Stimulated activated CD8-positive, alpha-beta memory T cell treated with anti-CD3 and anti-CD28 coated beads, Interleukin-12 subunit alpha, Interleukin-12 subunit beta, amount 100 ng/mL, for 24 hours (primary cell): ENCODE measurements at regions not wholly inside any gene's neighbourhood (a gene's known extent, or its start where the extent isn't known, plus 50 kb on each side); places are given as distances from the start of the nearest gene placed in this dataset.
"Not testable (repeated sequence)": the region's sequence is repeated elsewhere in the genome, so short reads cannot be mapped to it uniquely, and the experiment has no call there.

ENCODE experiments used
- DNase-seq: peaks from one replicate; pipeline ENCODE4 v3.0.0-alpha.2; 2020; ENCODE audit errors: extremely low read depth

DNA sequence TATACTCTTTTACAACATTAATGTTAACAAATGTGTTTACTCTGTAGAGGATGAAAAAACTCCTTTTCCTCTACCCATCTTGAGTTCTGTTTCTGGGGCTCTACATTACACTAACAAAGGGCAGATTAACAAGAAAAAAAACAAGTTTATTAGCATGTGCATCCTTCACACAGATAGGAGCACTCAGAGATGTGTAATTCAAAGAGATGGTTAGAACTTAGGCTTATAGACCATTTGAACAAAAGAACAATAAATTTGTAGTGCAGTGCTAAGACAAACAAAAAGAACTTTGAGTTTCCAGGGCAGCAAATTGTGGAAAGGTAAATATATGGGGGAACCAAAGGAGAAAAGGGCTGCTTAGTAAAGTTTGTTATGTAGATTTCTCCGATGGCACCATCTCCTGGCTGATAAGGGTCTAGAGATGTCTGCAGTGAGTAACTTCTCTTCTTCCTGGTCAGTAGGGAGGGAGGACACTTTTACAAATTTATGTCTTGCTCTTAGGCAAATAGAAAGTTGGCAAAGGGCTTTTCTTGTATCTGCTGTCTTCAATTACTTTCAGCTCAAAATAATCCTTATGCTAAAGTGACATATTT lies 1249.9 kb upstream of the TENM3 start:
- no peak for DNase-seq

DNA sequence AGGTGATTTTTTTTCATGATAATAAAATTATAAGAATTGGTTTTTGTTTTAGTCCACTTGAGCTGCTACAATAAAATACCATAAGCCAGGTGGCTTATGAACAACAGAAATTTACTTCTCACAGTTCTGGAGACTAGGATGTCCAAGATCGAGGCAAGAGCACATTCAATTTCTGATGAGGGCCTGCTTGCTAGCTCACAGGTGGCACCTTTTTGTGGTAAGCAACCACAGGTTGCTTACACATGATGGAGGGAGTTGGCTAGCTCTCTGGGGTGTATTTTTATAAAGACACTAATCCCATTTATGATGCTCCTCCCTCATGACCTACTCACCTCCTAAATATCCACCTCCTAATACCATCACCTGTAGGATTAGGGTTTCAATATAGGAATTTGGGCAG lies 1248.5 kb upstream of the TENM3 start:
- no peak for DNase-seq

DNA sequence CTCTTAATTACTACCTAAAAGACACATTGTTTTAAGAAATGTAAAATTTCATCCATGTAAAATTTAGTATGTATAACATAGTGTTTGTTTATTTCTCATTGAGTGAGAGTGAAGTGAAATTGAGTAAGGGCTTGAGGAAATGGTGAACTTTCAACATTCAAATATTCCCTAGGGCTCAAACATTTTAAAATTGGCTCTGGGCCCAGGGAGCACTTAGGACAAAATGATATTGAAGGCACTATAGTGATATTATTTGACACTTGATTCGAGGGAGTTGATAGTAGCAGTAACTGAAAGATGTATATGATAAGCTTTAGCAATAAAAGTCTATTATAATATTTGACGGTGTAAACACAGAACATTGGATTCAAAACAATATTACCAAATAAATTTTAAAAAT lies 1244.0 kb upstream of the TENM3 start:
- DNase-seq = no peak

DNA sequence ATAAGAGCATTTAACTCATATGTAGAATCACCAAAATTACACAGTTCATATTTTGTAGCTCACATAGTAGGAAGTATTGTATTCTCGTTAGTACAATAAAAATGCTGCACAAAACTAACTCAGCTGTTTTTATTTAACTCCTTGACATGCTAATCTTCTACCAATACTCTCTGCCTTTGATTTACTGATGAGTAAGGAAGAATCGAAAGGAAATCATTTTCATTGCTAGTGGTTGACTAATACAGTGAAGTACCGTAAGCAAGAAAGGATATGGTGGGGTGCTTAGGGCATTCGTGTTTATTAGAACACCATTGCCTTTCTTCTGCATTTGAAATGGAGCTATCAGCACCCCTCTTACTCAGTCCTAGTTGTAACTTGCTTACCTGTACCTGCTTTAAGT lies 1239.1 kb upstream of the TENM3 start:
- no peak for DNase-seq

DNA sequence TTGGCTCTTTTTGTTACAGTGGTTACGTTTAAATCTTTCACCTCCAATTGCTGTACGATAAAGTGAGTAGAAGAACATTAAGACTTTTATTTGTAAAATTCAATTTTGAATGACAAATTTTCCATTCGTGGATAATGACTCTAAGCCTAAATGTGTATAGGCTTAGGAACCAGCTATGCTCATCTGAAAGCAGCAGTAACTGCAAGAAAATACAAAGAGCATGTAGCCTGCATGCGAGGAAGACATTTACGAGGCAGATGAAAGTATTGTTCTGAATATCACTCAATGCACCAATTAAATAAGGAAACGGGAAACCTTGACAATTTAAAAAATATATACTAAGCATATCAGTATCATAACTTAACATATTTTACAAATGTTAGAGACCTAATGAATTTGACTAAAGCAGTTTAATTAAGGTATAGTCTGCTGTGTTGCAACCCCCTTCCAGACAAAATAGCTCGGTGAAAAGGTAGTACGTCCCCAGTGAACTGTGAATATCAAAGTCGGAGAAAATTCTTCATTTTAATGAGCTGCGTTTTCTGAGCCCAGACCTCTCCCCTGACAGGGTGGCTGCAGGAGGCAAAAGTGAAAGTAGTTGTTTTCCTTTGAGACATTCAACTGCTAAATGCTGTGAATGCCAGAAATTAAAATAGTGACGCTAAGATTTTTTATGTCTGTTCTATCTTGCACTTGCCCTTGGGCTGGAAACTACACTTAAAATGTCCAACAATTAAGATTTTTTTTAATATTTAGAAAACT lies 1236.5 kb upstream of the TENM3 start:
- DNase-seq = no peak

DNA sequence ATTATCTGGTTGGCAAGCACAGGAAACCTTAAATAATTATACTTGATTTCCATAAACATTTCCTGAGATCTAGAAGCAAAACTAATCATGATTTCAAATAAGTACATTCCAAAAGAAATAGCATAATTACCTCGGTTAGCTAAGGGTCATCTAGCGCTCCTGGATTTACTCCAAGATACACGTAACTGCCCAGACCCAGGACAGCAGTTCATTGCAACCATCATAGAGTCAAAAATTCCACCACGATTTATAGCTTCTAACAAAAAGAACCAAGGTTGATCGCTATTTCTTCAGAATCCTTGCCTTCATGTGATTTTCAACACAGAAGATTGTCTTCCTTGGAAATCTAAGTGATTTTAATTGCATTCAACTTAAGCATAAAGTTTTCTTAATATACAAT lies 1235.5 kb upstream of the TENM3 start:
- DNase-seq = no peak

DNA sequence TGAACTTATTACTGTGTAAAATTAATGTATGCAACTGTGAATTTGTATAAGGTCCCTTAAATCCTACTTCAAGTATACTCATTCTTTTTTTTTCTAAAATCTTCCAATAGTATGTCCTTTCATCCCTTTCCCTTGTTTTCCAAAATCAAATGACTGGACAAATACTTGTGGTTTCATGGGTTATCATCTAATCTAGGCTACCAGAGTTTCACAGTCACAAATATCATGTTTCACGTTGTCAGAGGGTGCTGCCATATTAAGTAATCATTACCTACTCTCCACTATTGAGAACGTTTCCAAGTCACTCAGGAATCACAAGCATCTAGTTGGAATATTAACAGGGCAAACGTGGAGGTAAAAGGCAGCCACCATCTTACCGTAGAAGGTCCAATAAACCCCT lies 1235.0 kb upstream of the TENM3 start:
- no peak for DNase-seq

DNA sequence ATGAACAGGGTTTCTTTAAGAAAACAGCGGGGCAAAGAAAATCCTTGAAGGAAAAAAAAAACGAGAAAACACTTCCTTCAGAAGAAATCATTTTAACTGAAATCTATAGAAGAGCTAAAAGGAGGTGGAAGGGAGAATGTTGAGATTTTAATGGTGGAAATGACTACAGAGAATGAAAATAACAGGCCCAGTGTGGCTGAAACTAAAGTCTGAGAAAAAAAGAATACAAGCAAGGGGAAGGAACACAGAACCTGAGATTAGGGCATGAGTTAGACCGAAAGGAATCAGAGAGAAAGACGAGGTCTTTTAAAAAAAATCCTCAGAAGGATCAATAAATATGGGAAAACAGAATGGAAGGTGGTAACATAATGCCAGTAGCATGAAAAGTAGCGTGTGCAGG lies 1230.0 kb upstream of the TENM3 start:
- no peak for DNase-seq

DNA sequence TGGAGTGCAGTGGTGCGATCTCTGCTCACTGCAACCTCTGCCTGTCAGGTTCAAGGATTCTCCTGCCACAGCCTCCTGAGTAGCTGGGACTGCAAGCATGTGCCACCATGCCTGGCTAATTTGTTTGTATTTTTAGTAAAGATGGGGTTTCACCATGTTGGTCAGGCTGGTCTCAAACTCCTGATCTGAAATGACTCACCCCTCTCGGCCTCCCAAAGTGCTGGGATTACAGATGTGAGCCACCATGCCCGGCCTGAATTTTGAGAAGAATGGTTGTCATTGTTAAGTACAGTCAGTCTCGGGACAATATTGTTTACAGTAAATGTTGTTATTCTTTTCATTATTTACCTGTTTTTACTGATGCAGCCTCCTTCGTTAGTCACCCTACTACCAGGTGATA lies 1226.2 kb upstream of the TENM3 start:
- DNase-seq = no peak

DNA sequence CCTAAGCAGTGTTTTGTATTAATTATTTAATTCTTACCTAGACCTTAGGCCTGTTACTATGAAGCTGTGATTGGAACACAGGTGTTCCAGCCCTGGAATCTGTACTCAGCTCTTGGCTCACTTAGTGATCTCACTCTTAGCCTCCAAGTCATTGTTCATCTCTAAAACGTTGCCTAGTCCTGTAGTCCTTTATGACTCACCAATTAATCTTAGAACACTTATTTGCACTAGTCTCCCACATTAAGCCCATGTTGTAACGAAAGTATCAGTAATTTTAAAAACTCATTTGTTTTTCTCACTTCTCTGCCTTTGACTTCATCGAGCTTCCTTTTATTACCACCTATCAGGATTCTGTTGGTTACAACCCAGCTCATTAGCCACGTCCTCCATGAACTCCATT lies 1224.7 kb upstream of the TENM3 start:
- DNase-seq = no peak

DNA sequence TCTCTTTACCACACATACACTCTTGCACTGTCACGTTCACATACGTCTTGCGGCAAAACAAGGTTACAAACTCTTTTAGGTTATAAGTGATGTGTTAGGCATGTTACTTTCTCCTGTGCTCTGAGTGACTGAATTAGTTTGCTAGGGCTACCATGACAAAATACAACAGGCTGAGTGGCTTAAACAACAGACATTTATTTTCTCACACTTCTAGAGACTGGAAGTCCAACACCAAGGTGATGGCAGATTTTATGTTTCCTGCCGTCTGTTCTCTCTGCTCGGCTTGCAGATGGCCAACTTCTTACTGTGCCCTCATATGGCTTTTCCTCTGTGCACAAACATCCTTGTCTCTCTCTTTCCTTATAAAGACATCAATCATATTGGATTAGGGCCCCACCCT lies 1224.3 kb upstream of the TENM3 start:
- no peak for DNase-seq

DNA sequence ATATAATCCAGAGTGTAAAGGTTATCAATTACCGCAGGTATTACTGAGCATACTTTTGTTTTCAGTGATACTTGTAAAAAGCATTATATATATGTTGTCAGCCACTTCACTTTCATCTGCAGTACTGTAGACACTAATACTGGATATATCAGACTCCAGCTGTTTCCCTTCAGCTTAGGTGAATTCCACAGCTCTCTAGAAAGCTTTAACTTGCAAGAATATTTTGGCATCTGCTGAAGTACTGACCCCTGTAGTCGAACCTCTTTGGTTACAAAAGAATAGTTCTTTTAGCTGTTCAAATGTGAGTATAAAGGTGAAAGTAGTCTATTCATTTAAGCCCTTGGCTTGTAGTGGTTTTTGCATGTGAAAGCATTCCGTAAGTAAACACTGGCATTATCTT lies 1222.7 kb upstream of the TENM3 start:
- DNase-seq = no peak

DNA sequence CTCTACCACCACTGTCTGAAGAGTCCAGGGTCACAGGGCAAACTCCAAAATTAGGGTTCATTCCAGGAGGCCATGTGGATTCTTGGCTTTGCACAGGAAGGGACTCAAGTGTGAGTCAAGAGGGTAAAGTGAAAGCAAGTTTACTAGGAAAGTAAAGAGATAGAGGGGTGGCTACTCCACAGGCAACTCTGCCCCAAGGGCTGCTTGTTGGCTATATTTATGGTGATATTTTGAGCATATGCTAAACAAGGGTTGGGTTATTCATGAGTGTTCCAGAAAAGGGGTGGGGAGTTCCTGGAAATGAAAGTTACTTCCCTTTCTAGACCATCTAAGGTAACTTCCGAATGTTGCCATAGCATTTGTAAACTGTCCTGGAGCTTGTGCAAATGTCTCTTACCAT lies 1222.0 kb upstream of the TENM3 start:
- no peak for DNase-seq

DNA sequence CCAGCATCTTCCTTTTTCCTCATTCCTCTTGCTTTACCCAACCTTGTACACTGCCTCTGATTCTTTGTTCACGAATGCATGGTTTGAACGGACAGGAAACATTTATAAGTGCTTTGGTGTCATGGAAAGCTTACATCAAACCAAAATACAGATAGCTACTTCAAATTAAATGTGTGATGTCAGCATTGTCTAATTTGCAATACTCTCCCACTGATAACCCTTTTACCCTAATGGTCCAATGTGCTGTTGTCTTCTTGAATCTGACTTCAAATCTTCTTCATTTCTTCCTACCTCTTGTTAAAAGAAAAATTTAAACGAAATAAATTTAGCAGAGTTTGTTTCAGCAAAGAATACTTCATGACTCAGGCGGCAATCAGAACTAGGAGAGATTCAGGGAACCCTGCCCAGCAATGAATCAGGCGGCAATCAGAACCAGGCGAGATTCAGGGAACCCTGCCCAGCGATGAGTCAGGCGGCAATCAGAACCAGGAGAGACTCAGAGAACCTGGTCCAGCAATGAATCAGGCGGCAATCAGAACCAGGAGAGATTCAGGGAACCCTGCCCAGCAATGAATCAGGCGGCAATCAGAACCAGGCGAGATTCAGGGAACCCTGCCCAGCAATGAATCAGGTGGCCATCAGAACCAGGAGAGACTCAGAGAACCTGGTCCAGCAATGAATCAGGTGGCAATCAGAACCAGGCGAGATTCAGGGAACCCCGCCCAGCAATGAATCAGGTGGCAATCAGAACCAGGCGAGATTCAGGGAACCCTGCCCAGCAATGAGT lies 1212.9 kb upstream of the TENM3 start:
- DNase-seq = not testable (repeated sequence)

DNA sequence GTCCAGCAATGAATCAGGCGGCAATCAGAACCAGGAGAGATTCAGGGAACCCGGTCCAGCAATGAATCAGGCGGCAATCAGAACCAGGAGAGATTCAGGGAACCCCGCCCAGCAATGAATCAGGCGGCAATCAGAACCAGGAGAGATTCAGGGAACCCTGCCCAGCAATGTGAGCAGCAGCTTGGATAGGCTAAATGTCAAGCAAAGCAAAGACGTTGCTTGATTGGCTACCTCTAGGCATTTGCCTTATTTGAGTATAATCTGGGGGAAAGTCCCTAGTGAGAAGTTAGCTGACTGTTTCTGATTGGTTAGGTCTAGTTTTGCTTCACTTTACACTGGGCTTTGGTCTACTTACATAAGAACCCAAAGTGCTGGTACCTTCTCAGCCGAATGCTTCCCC lies 1212.2 kb upstream of the TENM3 start:
- DNase-seq = no peak

DNA sequence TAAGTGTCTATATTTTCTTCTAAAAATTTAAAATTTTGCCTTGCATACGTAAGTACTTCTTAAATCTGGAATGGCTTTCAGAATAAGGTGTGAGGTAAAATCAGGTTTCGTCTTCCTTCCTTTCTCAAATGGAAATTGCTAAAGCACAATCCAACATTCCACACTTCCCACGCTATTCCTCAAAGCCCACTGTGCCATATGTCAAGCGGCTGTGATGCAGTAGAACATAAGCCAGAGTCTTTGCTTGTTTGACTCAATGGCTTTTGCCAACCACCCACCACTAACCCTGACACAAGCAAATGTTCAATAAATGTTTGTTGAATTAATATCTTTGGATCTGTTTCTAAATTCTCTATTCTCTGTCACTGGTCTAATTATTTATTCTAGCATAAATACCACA lies 1199.7 kb upstream of the TENM3 start:
- no peak for DNase-seq

DNA sequence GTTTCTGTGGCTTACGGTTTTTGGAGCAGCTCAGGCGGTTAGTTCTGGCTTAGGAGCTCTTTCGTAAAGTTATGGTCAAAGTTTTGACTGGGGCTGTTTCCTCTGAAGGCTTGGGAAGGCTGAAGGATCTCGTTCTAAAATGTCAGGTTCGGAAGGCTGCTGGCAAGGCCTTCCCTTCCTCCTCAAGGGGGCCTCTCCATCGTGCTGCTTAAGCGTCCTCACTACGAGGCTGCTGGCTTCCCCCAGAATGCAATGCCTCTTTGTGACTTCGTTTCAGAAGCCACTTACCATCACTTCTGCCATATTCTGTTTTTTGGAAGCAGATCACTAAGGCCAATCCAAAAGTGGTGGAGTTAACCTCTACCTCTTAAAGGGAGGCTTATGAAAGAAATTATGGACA lies 1196.4 kb upstream of the TENM3 start:
- DNase-seq = no peak

DNA sequence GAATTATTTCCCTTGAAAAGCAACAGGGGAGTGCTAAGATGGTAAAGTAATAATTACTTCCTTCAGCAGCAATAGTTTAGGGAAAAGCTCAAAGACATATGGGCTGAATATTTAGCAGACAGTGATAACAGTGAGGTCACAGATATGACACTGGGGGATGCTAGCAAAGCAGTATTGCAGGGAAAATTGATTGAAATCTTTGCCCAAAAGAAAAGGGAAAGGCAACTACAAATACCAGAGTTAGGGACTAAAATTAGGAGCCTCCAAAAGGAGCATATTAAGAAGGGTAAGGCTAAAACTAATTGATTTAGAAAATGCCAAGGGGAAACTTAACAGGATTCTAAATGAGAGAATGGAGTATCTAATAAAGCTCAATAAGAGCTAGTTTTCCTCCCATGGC lies 1191.3 kb upstream of the TENM3 start:
- no peak for DNase-seq

DNA sequence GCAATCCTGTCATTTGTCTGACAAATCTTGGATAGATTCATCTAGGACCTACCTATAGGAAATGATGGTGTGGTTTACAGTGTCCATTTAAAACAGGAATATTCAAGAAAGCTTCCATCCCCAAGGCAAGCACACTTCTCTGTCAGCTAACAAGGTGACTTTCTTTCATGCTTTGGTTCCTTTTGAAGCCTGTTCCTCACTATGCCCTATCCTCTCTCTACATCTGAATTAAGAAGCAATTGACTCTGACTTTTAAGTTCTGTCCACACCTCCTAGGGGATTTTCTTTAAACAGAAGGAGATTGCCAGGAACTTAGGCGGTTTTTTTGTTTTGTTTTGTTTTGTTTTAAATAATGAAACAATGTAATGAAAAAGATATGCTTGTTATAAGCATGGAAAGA lies 1181.4 kb upstream of the TENM3 start:
- no peak for DNase-seq

DNA sequence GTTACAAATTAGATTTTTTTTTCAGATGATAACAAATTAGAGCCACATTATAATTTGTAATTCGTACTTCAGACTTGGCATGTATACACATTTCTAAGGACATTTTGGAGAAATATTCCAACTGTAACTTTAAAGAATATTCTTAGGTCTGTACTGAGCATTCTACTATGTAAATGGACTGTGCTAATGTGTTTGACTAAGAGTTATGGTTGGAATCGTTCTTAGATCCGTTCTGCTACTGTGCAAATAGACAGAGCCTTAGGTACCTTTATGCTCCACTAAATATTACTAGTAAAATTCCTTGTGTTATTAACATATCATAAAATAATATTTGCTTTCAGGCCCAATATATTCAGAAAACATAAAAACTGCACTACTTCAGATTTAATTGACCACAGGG lies 1180.0 kb upstream of the TENM3 start:
- no peak for DNase-seq

DNA sequence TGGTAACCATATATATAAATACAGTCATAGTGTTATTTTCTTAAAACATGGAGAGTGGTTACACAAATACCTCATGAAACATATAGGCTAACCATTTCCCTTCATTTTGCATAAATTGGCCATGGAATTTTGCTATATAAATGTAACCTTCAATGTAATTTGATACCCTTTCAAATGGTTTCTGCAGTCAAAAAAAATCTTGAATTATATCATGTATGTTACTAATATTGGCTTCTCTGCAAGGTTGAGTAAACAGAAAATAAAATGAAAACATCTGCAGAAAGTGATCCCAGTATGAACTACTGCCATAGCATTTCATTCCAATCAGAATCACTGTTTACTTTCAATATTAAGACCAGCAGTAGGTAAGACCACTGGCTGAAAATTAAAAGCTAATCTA lies 1165.9 kb upstream of the TENM3 start:
- DNase-seq = no peak

DNA sequence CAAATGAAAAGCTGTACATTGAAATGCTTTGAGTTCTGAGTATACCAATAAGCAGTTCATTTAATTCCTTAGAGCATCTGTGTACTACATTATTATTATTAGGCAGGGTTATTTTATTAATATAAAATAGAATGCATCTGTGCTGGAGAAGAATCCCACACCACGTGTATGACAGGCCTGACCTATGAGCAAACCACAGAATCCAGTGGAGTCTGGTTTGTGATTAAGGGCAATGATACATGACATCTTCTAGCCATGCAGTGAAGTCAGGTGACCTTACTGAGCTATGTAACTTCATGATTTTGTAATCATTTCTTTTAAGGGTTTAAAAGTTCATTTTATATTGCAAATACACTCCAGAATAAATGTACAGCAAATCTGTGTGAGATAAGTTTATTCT lies 1165.0 kb upstream of the TENM3 start:
- DNase-seq = no peak

DNA sequence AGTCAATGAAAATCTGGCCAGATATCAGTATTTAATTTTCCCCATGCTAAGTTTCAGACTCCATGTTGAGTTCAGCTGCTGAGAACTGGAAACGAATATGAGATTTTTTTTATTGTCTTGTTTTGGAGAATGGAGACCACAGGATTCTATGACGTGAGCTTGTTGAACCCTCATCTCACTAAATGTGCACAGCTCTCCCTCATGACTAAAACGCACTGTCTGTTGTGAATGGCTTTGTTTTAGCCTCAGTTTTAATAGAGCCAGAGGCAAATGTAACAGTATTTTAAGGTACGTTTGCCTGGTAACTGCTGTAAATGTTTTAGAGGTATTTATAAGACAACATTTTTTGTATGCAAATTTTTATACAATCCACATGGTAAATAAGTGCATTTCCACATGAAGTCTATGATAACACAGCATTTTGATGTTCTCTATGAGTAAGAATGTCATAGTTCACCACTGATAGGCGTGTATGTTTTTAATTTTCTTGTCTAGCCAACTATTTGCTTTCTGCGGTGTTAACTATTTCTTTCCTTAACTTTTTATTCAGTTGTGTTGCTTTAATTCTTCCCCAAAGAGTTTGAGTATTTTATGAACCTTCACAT lies 1159.3 kb upstream of the TENM3 start:
- DNase-seq = no peak
